ENCODE measurements at regions not wholly inside any gene's neighbourhood (a gene's known extent, or its start where the extent isn't known, plus 50 kb on each side); places are given as distances from the start of the nearest gene placed in this dataset.
"Not testable (repeated sequence)": the region's sequence is repeated elsewhere in the genome, so short reads cannot be mapped to it uniquely, and the experiment has no call there.

DNA sequence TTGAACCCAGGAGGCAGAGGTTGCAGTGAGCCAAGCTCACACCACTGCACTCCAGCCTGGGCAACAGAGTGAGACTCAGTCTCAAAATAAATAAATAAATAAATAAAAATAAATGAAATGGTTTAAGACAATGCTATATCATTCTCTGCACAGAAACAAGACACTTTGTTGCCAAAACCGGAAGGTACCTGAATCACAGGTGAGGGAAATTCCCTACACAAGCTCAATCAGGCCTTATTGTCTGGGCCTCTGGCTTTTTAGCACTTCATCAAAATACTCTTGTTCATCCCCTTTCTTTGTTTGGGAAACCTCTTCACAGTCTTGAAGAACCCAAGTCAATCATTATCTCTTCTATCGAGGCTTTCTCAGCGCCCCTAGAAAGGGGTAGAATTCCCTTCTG lies 166.1 kb upstream of the NPSR1 start:
- no peak for FAIRE-seq

DNA sequence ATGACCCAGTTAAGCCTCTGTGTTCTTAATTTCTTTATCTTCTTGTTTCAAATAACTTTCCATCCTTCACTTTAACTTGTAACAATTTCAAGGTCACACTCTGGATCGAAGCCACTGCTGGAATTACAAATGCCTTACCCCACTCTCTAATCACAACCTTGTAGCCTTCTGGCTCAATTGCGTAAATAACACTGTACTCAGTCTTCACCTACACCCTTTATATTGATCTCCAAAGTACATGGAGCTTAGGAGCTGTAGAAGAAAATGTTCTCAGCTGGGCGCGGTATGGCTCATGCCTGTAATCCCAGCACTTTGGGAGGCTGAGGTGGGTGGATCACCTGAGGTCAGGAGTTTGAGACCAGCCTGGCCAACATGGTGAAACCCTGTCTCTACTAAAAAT lies 164.3 kb upstream of the NPSR1 start:
- FAIRE-seq = no peak

- no peak for FAIRE-seq
Observed at GRCh38 chr7:34497153-34497777, 160.8 kb upstream of the NPSR1 start.

GRCh38 chr7:34501156-34501555 lies 156.9 kb upstream of the NPSR1 start:
- FAIRE-seq = no peak

- no peak for FAIRE-seq
Observed at GRCh38 chr7:34507191-34507590, 150.8 kb upstream of the NPSR1 start.

DNA sequence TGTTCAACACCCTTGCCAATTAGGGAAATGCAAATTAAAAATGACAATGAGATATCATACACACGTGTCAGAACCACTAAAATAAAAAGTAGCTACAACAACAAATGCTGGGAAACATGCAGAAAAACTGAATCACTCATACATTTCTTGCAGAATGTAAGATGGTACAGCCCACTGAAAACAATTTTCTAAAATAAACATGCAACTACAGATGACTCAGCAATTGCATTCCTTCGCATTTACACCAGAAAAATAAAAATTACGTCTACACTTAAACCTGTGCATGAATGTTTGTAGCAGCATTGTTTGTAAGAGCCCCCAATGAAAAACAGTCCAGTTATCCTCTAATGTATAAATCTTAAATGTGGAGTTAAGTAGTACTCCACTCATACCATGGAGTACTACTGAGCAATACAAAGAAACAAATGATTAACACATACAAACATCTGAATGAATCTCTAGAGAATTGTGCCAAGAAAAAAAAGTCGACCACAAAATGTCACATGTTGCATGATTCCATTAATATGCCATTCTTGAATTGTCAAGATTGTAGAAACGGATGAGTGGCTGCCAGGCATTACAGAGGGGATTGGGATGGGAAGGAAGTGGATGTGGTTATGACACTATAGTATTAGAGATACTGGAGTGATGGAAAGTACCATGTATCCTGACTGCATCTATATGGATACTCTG lies 134.6 kb upstream of the NPSR1 start:
- no peak for FAIRE-seq

- FAIRE-seq = no peak
Observed at GRCh38 chr7:34530259-34530658, 127.8 kb upstream of the NPSR1 start.

DNA sequence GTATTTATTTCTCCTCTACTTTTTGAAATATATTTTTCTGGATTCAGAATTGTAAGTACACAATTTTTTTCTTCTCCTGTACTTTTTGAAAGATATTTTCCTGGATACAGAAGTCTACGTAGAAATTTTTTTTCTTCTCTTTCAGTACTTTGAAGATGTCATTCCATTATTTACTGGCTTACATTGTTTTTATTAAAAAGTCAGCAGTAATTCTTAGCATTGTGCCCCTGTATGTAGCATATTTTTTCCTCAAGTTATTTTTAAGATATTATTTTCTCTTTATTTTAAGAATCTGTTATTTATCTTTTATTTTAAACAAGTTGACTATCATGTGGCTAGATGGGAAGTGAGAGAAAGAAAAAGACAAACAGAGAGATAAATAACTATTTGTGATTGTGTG lies 119.0 kb upstream of the NPSR1 start:
- no peak for FAIRE-seq

DNA sequence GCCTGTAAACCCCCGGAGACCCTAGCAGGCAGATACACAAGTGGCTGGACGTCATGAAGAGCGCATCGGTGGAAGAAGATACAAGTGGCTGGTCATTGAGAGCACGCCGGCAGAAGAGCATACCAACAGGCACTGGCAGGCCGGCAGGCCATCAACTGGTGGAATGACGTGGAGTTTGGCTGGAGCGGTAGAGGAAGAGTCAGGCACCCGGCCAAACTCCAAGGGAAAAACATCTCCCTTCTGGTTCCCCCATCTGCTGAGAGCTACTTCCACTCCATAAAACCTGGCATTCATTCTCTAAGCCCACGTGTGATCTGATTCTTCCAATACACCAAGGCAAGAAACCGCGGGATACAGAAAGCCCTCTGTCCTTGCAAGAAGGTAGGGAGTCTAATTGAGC lies 113.4 kb upstream of the NPSR1 start:
- no peak for FAIRE-seq

DNA sequence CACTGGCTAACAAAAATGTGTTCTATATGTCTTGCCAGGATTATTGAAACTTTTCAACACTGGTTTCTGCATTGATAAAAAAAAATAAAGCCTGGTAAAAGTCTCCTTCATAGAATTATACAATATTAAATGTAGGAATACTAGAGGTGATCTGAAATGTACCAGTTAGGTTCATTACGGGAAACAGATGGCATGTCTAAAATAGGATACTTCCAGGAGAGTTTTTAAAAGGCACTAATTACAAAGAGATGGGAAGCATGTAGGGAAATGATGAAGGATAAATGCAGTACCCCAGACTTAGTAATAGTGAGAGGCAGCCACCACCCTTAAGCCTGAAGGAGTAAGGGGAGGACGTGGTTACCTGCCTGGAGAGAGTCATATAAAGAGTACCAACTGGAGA lies 107.0 kb upstream of the NPSR1 start:
- no peak for FAIRE-seq

DNA sequence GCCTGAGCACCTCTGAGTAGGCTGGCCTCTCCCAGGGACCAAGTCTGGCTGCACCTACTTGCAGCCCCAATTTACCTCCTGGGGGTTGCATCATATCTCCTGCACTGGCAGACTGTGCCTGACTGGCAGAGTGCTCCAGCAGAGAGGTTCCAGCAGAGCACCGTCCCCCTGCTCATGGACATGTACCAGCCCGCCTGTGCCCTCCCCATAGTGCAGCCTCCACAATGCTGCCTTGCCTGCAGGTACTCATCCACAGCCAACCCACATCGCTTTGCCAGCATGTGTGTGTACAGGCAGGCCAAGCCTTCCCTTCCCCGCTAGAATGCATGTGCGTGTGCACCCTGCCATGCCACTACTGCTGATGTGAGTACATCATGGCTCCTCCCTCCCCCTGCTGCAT lies 105.5 kb upstream of the NPSR1 start:
- no peak for FAIRE-seq

GRCh38 chr7:34558022-34558421 lies 100.0 kb upstream of the NPSR1 start:
- no peak for FAIRE-seq

DNA sequence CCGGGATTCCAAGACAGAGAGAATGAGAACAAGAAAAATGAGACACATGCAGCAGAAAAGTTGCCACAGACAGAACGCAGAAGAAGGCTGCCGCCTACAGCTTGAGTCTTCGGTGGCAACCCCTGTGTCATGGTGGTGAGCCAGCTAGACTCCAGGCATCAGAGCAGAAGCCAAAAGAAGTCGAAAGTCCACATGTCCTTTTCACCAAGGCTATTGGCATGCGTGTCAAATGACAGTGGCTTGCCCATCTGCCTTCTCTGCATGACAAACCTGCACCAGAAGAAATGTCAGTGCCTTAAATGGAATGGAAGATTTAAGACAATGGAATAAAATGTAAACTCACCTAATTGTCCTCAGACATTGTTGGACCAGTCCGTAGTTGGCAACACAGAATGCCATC lies 93.9 kb upstream of the NPSR1 start:
- FAIRE-seq = no peak

GRCh38 chr7:34567906-34568305 lies 90.1 kb upstream of the NPSR1 start:
- FAIRE-seq = no peak

DNA sequence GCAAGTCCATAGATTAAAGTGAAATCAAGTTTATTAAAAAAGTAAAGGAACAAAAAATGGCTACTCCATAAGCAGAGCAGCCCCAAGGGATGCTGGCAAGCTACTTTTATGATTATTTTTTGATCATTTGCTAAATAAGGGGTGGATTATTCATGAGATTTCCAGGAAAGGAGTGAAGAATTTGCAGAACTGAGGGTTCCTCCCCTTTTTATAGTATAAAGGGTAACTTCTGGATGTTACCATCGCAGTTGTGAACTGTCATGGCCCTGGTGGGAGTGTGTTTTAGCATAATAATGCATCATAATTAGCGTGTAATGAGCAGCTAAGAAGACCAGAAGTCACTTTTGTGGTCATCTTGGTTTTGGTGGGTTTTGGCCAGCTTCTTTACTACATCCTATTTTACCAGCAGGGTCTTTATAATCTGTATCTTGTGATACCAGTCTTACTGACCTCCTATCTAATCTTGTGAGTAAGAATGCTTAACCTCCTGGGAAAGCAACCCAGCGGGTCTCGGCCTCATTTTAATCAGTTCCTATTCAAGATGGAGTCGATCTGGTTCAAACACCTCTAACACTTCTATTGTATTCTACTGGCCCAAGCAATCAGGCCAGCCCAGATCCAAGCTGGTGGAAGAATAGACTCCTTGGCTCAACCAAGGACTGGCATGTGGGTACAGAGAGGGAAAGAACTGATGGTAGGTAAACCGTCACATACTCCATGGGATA lies 87.9 kb upstream of the NPSR1 start:
- FAIRE-seq = no peak

GRCh38 chr7:34575006-34575405 lies 83.0 kb upstream of the NPSR1 start:
- no peak for FAIRE-seq

DNA sequence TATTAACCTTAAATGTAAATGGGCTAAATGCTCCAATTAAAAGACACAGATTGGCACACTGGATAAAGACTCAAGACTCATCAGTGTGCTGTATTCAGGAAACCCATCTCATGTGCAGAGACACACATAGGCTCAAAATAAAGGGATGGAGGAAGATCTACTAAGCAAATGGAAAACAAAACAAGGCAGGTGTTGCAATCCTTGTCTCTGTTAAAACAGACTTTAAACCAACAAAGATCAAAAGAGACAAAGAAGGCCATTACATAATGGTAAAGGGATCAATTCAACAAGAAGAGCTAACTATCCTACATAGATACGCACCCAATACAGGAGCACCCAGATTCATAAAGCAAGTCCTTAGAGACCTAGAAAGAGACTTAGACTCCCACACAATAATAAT lies 80.1 kb upstream of the NPSR1 start:
- not testable (repeated sequence) for FAIRE-seq

DNA sequence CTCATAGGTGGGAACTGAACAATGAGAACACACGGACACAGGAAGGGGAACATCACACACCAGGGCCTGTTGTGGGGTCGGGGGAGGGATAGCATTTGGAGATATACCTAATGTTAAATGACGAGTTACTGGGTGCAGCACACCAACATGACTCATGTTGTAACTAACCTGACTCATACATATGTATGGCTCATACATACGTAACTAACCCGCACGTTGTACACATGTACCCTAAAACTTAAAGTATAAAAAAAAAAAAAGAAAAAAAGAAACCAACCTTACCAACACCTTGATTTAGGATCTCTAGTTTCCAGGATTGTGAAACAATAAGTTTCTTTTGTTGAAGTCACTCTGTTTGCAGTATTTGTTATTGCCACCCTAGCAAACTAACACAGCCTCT lies 76.3 kb upstream of the NPSR1 start:
- not testable (repeated sequence) for FAIRE-seq

DNA sequence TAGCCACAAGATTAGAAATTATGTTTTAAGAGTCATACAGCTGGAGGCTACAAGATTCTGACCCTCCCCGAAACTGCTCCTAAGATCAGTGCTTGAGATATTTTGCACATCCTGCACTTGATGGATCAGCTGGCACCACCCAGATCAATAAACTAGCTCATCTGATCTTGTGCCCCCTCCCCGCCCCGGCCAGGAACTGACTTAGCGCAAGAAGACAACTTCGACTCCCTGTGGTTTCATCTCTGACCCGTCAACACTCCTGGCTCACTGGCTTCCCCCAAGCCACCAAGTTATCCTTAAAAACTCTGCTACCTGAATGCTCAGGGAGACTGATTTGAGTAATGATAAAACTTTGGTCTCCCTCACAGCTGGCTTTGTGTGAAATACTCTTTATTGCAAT lies 73.5 kb upstream of the NPSR1 start:
- FAIRE-seq = no peak

DNA sequence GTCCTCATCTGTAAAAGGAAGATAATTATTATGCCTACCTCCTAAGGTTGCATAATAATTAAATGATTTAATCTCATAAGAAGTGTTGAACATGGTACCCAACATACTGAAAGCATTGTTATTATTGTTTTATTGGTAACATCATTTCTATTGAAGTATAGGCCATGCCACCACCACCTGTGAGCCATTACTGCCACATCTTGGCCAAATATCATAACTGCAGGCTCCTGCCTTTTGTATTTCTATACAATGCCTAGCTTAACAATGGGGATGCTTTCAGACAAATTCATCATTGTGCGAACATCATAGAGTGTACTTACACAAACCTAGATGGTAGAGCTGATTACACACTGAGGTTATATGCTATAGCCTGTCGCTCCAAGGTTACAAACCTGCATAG lies 61.1 kb upstream of the NPSR1 start:
- no peak for FAIRE-seq

- FAIRE-seq = no peak
Observed at GRCh38 chr7:34603711-34604444, 54.1 kb upstream of the NPSR1 start.

All from endometrium (tissue), 2 donors.